GM21447 (cell line): ENCODE measurements at regions not wholly inside any gene's neighbourhood (a gene's known extent, or its start where the extent isn't known, plus 50 kb on each side); places are given as distances from the start of the nearest gene placed in this dataset.

Experiments used
- ATAC-seq: cut with Tn5 transposase; IDR thresholded peaks from one replicate; pipeline ENCODE4 v1.9.1; 2021; ENCODE audit not compliant: unreplicated experiment

GRCh38 chr5:144886668-144887067 lies 716.0 kb downstream of the KCTD16 start:
- ATAC-seq, result no peak

GRCh38 chr5:144882739-144883283 lies 712.1 kb downstream of the KCTD16 start:
- ATAC-seq, result no peak

- ATAC-seq, result no peak
These were observed 709.8 kb downstream of the KCTD16 start for GRCh38 chr5:144880513-144880912.

- no peak for ATAC-seq
These were observed 706.3 kb downstream of the KCTD16 start for GRCh38 chr5:144876990-144877389.

GRCh38 chr5:144873076-144873475 lies 702.4 kb downstream of the KCTD16 start:
- ATAC-seq, result no peak

- ATAC-seq, result no peak
These were observed 693.4 kb downstream of the KCTD16 start for GRCh38 chr5:144864118-144864517.

- no peak for ATAC-seq
These were observed 686.8 kb downstream of the KCTD16 start for GRCh38 chr5:144857454-144857853.

GRCh38 chr5:144844086-144844485 lies 673.4 kb downstream of the KCTD16 start:
- no peak for ATAC-seq

GRCh38 chr5:144832416-144832815 lies 661.7 kb downstream of the KCTD16 start:
- ATAC-seq, result no peak

GRCh38 chr5:144831650-144832049 lies 661.0 kb downstream of the KCTD16 start:
- ATAC-seq, result no peak

GRCh38 chr5:144822503-144822902 lies 651.8 kb downstream of the KCTD16 start:
- no peak for ATAC-seq

- no peak for ATAC-seq
These were observed 649.6 kb downstream of the KCTD16 start for GRCh38 chr5:144820278-144820677.

- ATAC-seq, result no peak
These were observed 644.5 kb downstream of the KCTD16 start for GRCh38 chr5:144815131-144815530.

- no peak for ATAC-seq
These were observed 642.1 kb downstream of the KCTD16 start for GRCh38 chr5:144812763-144813162.

- no peak for ATAC-seq
These were observed 629.5 kb downstream of the KCTD16 start for GRCh38 chr5:144800169-144800568.

GRCh38 chr5:144798595-144798994 lies 627.9 kb downstream of the KCTD16 start:
- no peak for ATAC-seq

- no peak for ATAC-seq
These were observed 624.2 kb downstream of the KCTD16 start for GRCh38 chr5:144794922-144795321.

- no peak for ATAC-seq
These were observed 617.9 kb downstream of the KCTD16 start for GRCh38 chr5:144788556-144788955.

GRCh38 chr5:144788046-144788445 lies 617.4 kb downstream of the KCTD16 start:
- no peak for ATAC-seq

GRCh38 chr5:144779368-144779767 lies 608.7 kb downstream of the KCTD16 start:
- no peak for ATAC-seq

- no peak for ATAC-seq
These were observed 607.9 kb downstream of the KCTD16 start for GRCh38 chr5:144778561-144778960.

GRCh38 chr5:144774197-144774596 lies 603.5 kb downstream of the KCTD16 start:
- no peak for ATAC-seq

GRCh38 chr5:144773628-144774027 lies 603.0 kb downstream of the KCTD16 start:
- ATAC-seq, result no peak

- ATAC-seq, result no peak
These were observed 601.1 kb downstream of the KCTD16 start for GRCh38 chr5:144771802-144772201.
